B cell (primary cell): ENCODE measurements at regions not wholly inside any gene's neighbourhood (a gene's known extent, or its start where the extent isn't known, plus 50 kb on each side); places are given as distances from the start of the nearest gene placed in this dataset.

Source experiments
- ATAC-seq: fragments of 200-7000 bp; cut with Tn5 transposase; one replicate; pipeline ENCODE4 v1.10.0; 2021; ENCODE audit warnings: low read depth, mild to moderate bottlenecking, moderate number of reproducible peaks, moderate library complexity
- CTCF ChIA-PET: fragments of 350-600 bp; sonication (Branson Sonifier 250); formaldehyde crosslinking; loops from one replicate; lab custom pipeline; 2021; ENCODE audit warnings: antibody characterized with exemption, inconsistent platforms; lab: Charles Lee
- POLR2A ChIA-PET: fragments of 350-600 bp; sonication (Branson Sonifier 250); formaldehyde crosslinking; loops from one replicate; lab custom pipeline; 2021; ENCODE audit warnings: antibody characterized with exemption; lab: Charles Lee
- DNase-seq: peaks from one replicate; pipeline ENCODE4 v3.0.0; 2013
- H2AFZ ChIP-seq: 2 replicates; pipeline ENCODE4 v1.6.1; 2012; ENCODE audit warnings: mild to moderate bottlenecking, low read depth, low read length; ENCODE audit not compliant: insufficient read depth, poor library complexity, severe bottlenecking
- H3K27ac ChIP-seq, 2 donors: 1 replicate in 1 of 2; 2 replicates in 1 of 2; pipeline ENCODE4 v1.5.1; 2012 to 2013; ENCODE audit warnings: low read length in 2 of 2, mild to moderate bottlenecking in 2 of 2, moderate library complexity in 1 of 2
- H3K27me3 ChIP-seq, 4 experiments: fragments of 200-600 bp in 1 of 4; sonication (generic) in 1 of 4; replicated peaks in 1 of 4; 1 replicate in 2 of 4; 2 replicates in 2 of 4; pipeline versions ENCODE4 v1.6.1 to v1.7.0; 2013 to 2016; ENCODE audit warnings: low read length in 3 of 4, mild to moderate bottlenecking in 2 of 4, mixed read lengths in 1 of 4, moderate library complexity in 1 of 4; ENCODE audit not compliant: insufficient read depth in 4 of 4, control insufficient read depth in 3 of 4; ENCODE audit errors: control extremely low read depth in 1 of 4
- H3K36me3 ChIP-seq, 2 experiments: replicated peaks in 1 of 2; 1 replicate in 1 of 2; 2 replicates in 1 of 2; pipeline versions ENCODE4 v1.6.1 to v1.7.1; 2013; ENCODE audit warnings: low read length in 1 of 2; ENCODE audit not compliant: insufficient read depth in 2 of 2, control insufficient read depth in 1 of 2; ENCODE audit errors: control extremely low read depth in 1 of 2, extremely low read depth in 1 of 2
- H3K4me1 ChIP-seq, 2 donors: fragments of 200-600 bp in 1 of 2; sonication (generic) in 1 of 2; 1 replicate in 1 of 2; 2 replicates in 1 of 2; pipeline versions ENCODE4 v1.5.1 to v1.6.1; 2013 to 2017; ENCODE audit warnings: low read length in 2 of 2; ENCODE audit not compliant: control insufficient read depth in 2 of 2, insufficient read depth in 2 of 2
- H3K4me2 ChIP-seq: replicated peaks from 2 replicates; pipeline ENCODE3; 2012; ENCODE audit warnings: mild to moderate bottlenecking, low read depth, low read length; ENCODE audit not compliant: poor library complexity, severe bottlenecking
- H3K4me3 ChIP-seq, 5 experiments: fragments of 200-600 bp in 1 of 5; sonication (generic) in 1 of 5; 1 replicate in 3 of 5; 2 replicates in 2 of 5; pipeline versions ENCODE4 v1.5.1 to v1.7.0; 2011 to 2016; ENCODE audit warnings: low read length in 4 of 5, mild to moderate bottlenecking in 4 of 5, low read depth in 2 of 5, control low read depth in 1 of 5, moderate library complexity in 1 of 5; ENCODE audit not compliant: insufficient read depth in 1 of 5; ENCODE audit errors: control extremely low read depth in 1 of 5, extremely low read depth in 1 of 5
- H3K79me2 ChIP-seq: fragments of 200-600 bp; sonication (generic); one replicate; pipeline ENCODE4 v1.6.0; 2016; ENCODE audit warnings: low read length; ENCODE audit not compliant: control insufficient read depth, insufficient read depth
- H3K9ac ChIP-seq: fragments of 200-600 bp; sonication (generic); 2 replicates; pipeline ENCODE4 v1.6.1; 2017; ENCODE audit warnings: mild to moderate bottlenecking, low read length, moderate library complexity
- H3K9me3 ChIP-seq, 3 donors: one replicate each; pipeline versions ENCODE4 v1.6.1 to v1.7.1; 2013; ENCODE audit warnings: low read length in 2 of 3; ENCODE audit not compliant: control insufficient read depth in 2 of 3, insufficient read depth in 1 of 3; ENCODE audit errors: control extremely low read depth in 1 of 3
- H4K20me1 ChIP-seq: 2 replicates; pipeline ENCODE4 v1.6.0; 2012; ENCODE audit warnings: mild to moderate bottlenecking, low read length; ENCODE audit not compliant: insufficient read depth, control insufficient read depth, poor library complexity, severe bottlenecking
- H3K27ac Mint-ChIP-seq: one replicate; pipeline ENCODE4 v1.8.0; 2021; ENCODE audit warnings: mixed read lengths
- H3K27me3 Mint-ChIP-seq: one replicate; pipeline ENCODE4 v1.8.0; 2021; ENCODE audit warnings: mixed read lengths
- H3K4me1 Mint-ChIP-seq: one replicate; pipeline ENCODE4 v1.8.0; 2021; ENCODE audit warnings: mixed read lengths
- H3K4me3 Mint-ChIP-seq: one replicate; pipeline ENCODE4 v1.8.0; 2021; ENCODE audit warnings: mixed read lengths
- H3K9me3 Mint-ChIP-seq: one replicate; pipeline ENCODE4 v1.8.0; 2022; ENCODE audit warnings: mixed read lengths; ENCODE audit not compliant: insufficient read depth
- EZH2 ChIP-seq: IDR thresholded peaks from 2 replicates; pipeline ENCODE4 v1.6.1; 2012; ENCODE audit warnings: borderline replicate concordance, low read depth, mild to moderate bottlenecking, moderate library complexity, low read length; ENCODE audit not compliant: insufficient read depth, poor library complexity, severe bottlenecking
- WGBS: methylation state at CpG from one replicate; pipeline ENCODE4 v1.1.5; 2013; ENCODE audit warnings: missing lambda C conversion rate; ENCODE audit not compliant: insufficient coverage; 5-methylcytosine and 5-hydroxymethylcytosine counted together
- intact Hi-C: fragments of 100-400 bp; cut with micrococcal nuclease; formaldehyde crosslinking; loops from one replicate; pipeline ENCODE4 v1.10.0; 2022
- TF ChIP-seq, protein P1 (sequence below): fragments of 200-600 bp; IDR thresholded peaks from one replicate; pipeline ENCODE4 v1.8.0; 2022; ENCODE audit warnings: antibody characterized with exemption, mild to moderate bottlenecking

DNA sequence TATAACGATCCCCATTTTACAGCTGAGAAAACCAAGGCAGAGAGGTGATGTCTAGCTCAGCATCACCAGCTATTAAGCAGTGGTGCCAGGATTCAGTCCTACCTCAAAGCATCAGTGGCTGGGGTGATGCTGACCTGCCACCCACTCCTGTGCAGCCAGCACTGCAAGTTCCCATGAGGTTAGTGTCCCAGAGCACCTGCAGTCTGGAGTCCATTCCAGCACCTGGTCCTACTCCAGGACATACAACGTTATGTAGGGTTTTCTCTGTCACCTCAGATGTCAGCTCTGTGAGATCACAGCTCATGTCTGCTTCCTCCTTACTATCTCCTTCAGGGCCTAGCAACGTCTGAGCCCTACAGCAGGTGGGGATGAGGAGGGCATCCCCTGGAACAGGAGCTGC, 328.0 kb upstream of the HS6ST1 start:
- no peak overlapping the region for H3K4me3 ChIP-seq
- no peaks in the 10 kb centered on the region for H3K4me1 Mint-ChIP-seq
- H3K79me2 ChIP-seq: no peaks in the 10 kb centered on the region
- H3K4me1 ChIP-seq: no peaks in the 10 kb centered on the region
- TF ChIP-seq, protein P1, sequence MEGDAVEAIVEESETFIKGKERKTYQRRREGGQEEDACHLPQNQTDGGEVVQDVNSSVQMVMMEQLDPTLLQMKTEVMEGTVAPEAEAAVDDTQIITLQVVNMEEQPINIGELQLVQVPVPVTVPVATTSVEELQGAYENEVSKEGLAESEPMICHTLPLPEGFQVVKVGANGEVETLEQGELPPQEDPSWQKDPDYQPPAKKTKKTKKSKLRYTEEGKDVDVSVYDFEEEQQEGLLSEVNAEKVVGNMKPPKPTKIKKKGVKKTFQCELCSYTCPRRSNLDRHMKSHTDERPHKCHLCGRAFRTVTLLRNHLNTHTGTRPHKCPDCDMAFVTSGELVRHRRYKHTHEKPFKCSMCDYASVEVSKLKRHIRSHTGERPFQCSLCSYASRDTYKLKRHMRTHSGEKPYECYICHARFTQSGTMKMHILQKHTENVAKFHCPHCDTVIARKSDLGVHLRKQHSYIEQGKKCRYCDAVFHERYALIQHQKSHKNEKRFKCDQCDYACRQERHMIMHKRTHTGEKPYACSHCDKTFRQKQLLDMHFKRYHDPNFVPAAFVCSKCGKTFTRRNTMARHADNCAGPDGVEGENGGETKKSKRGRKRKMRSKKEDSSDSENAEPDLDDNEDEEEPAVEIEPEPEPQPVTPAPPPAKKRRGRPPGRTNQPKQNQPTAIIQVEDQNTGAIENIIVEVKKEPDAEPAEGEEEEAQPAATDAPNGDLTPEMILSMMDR: no peak
- no peak for TF ChIP-seq EZH2
- no peaks in the 10 kb centered on the region for H3K36me3 ChIP-seq
- ATAC-seq (no peak), DNase-seq (no peak)
- no peaks in the 10 kb centered on the region for H4K20me1 ChIP-seq
- no peak overlapping the region for H3K4me3 Mint-ChIP-seq
- 100% methylated on average over 1 of the region's 3 CpGs for WGBS
- H3K27ac ChIP-seq: no peak overlapping the region
- H3K4me2 ChIP-seq: no peak overlapping the region
- H2AFZ ChIP-seq: no peak overlapping the region
- H3K9ac ChIP-seq: no peak overlapping the region
- ChIA-PET CTCF (no interaction called here), POLR2A (no interaction called here)
- H3K9me3 ChIP-seq: no peaks in the 10 kb centered on the region
- peaks cover 3% of the 10 kb centered on the region for H3K27me3 Mint-ChIP-seq
- H3K27me3 ChIP-seq: no peaks in the 10 kb centered on the region
- intact Hi-C loops: no loop called here
- no peak overlapping the region for H3K27ac Mint-ChIP-seq
- no peaks in the 10 kb centered on the region for H3K9me3 Mint-ChIP-seq

DNA sequence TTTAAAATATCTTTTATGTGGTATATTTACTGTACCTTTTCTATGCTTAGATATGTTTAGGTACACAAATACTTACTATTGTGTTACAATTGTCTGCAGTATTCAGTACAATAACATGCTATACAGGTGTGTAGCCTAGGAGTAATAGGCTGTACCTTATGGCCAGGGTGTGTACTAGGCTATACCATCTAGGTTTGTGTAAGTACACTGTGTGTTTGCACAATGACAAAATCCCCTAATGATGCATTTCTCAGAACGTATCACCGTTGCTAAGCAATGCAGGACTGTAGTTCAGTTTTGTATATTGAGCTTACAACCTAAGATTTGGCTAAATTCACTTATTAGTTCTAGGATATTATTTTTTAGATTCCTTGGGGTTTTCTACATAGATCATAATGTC, 332.3 kb upstream of the HS6ST1 start:
- no peaks in the 10 kb centered on the region for H3K36me3 ChIP-seq
- WGBS: no CpG with 5 or more reads among the region's 2 CpGs
- no peak overlapping the region for H3K4me3 Mint-ChIP-seq
- DNase-seq (no peak), ATAC-seq (no peak)
- intact Hi-C loops: no loop called here
- CTCF ChIA-PET: no interaction called here
- POLR2A ChIA-PET: no interaction called here
- no peak overlapping the region for H3K4me3 ChIP-seq
- peaks cover 17% of the 10 kb centered on the region for H3K4me1 Mint-ChIP-seq
- no peaks in the 10 kb centered on the region for H4K20me1 ChIP-seq
- H3K9ac ChIP-seq: no peak overlapping the region
- no peaks in the 10 kb centered on the region for H3K27me3 Mint-ChIP-seq
- no peaks in the 10 kb centered on the region for H3K27me3 ChIP-seq
- peaks cover 17 to 20% of the 10 kb centered on the region in 2 donors for H3K4me1 ChIP-seq
- no peak overlapping the region for H3K27ac ChIP-seq
- H3K9me3 Mint-ChIP-seq: no peaks in the 10 kb centered on the region
- H3K9me3 ChIP-seq: no peaks in the 10 kb centered on the region
- TF ChIP-seq, protein P1: no peak
- TF ChIP-seq EZH2: no peak
- H3K79me2 ChIP-seq: no peaks in the 10 kb centered on the region
- no peak overlapping the region for H2AFZ ChIP-seq
- H3K4me2 ChIP-seq: no peak overlapping the region
- no peak overlapping the region for H3K27ac Mint-ChIP-seq
